HepG2 (cell line): ENCODE measurements at regions not wholly inside any gene's neighbourhood (a gene's known extent, or its start where the extent isn't known, plus 50 kb on each side); places are given as distances from the start of the nearest gene placed in this dataset.

Source experiments
- ATAC-seq: fragments of 200-7000 bp; cut with Tn5 transposase; 3 replicates; pipeline ENCODE4 v1.9.1; 2020; ENCODE audit warnings: mild to moderate bottlenecking, moderate library complexity
- BruUV-seq: library from RNA; stranded (reverse); fragments of 400-500 nt; replicated peaks from 2 replicates; lab custom pipeline; 2021; lab: Mats Ljungman, UMichigan
- CTCF ChIA-PET: fragments of 300-600 bp; formaldehyde crosslinking; extraction: SDS; loops from one replicate; lab custom pipeline; 2021; ENCODE audit warnings: low total read pairs, inconsistent platforms, low intra/inter-chr PET ratio; lab: Yijun Ruan, JAX
- POLR2A ChIA-PET: fragments of 350-600 bp; sonication (Branson Sonifier 250); formaldehyde crosslinking; loops from one replicate; lab custom pipeline; 2020; ENCODE audit warnings: antibody characterized with exemption, inconsistent platforms; lab: Yijun Ruan, JAX
- DNase-seq: peaks from one replicate; pipeline ENCODE4 v3.0.0-alpha.2; 2015; ENCODE audit warnings: low spot score
- FAIRE-seq: peaks from 3 replicates; lab custom pipeline; 2011; peaks lifted over from hg19 to GRCh38; lab: Jason Lieb, UNC
- H2AFZ ChIP-seq: one replicate; pipeline ENCODE4 v1.6.1; 2011; ENCODE audit warnings: low read length, inconsistent platforms
- H3K27ac ChIP-seq: fragments of 300-600 bp; 3 replicates; pipeline ENCODE4 v1.8.0; 2011; ENCODE audit warnings: mixed run types, mild to moderate bottlenecking, mixed read lengths, low read length, inconsistent platforms; ENCODE audit not compliant: insufficient read depth; ENCODE audit errors: extremely low read length
- H3K27me3 ChIP-seq, 2 experiments: fragments of 200-600 bp in 1 of 2; 2 replicates in 1 of 2; 3 replicates in 1 of 2; pipeline versions ENCODE4 v1.6.0 to v1.8.0; 2011; ENCODE audit warnings: low read length in 2 of 2, mild to moderate bottlenecking in 2 of 2, moderate library complexity in 2 of 2, inconsistent platforms in 1 of 2; ENCODE audit not compliant: insufficient read depth in 2 of 2, control insufficient read depth in 1 of 2
- H3K36me3 ChIP-seq, 2 experiments: fragments of 200-600 bp in 1 of 2; replicated peaks in 1 of 2; 2 replicates in 1 of 2; 3 replicates in 1 of 2; pipeline versions ENCODE4 v1.5.1 to v1.8.0; 2011; ENCODE audit warnings: low read length in 2 of 2, inconsistent platforms in 1 of 2; ENCODE audit not compliant: insufficient read depth in 2 of 2, control insufficient read depth in 1 of 2
- H3K4me1 ChIP-seq: 2 replicates; pipeline ENCODE4 v1.5.1; 2012; ENCODE audit warnings: low read length, inconsistent platforms; ENCODE audit not compliant: insufficient read depth
- H3K4me2 ChIP-seq: 2 replicates; pipeline ENCODE4 v1.6.0; 2011; ENCODE audit warnings: low read depth, low read length, inconsistent platforms
- H3K4me3 ChIP-seq, 3 experiments: fragments of 200-600 bp in 1 of 3; sonication (generic), shearing (Covaris generic) in 1 of 3; replicated peaks in 1 of 3; 2 replicates each; pipeline ENCODE4 v1.5.1; 2011 to 2016; ENCODE audit warnings: low read length in 3 of 3, inconsistent platforms in 2 of 3, low read depth in 2 of 3, mild to moderate bottlenecking in 2 of 3, control low read depth in 1 of 3, mixed read lengths in 1 of 3; ENCODE audit not compliant: insufficient read depth in 1 of 3
- H3K79me2 ChIP-seq: one replicate; pipeline ENCODE4 v1.6.1; 2011; ENCODE audit warnings: low read length, inconsistent platforms; ENCODE audit not compliant: insufficient read depth
- H3K9ac ChIP-seq: 2 replicates; pipeline ENCODE4 v1.6.0; 2011; ENCODE audit warnings: mild to moderate bottlenecking, low read depth, low read length, inconsistent platforms; ENCODE audit not compliant: insufficient read depth
- H3K9me3 ChIP-seq: 2 replicates; pipeline ENCODE4 v1.5.1; 2012; ENCODE audit warnings: mild to moderate bottlenecking, low read length
- H4K20me1 ChIP-seq: 2 replicates; pipeline ENCODE4 v1.6.0; 2011; ENCODE audit warnings: inconsistent platforms, mild to moderate bottlenecking, low read length, moderate library complexity; ENCODE audit not compliant: insufficient read depth
- GPN1 ChIP-seq: sonication (generic); formaldehyde crosslinking; IDR thresholded peaks from 2 replicates; pipeline ENCODE4 v1.5.1; 2020; ENCODE audit warnings: missing genetic modification reagents, borderline replicate concordance
- NBN ChIP-seq: fragments of 450-650 bp; conservative IDR thresholded peaks from 2 replicates; pipeline ENCODE4 v1.6.1; 2017
- NCOA5 ChIP-seq: sonication (generic); formaldehyde crosslinking; IDR thresholded peaks from 2 replicates; pipeline ENCODE4 v1.4.0; 2020; ENCODE audit warnings: missing genetic modification reagents
- NFYC ChIP-seq: IDR thresholded peaks from 2 replicates; pipeline ENCODE4 v1.6.1; 2016; ENCODE audit warnings: missing genetic modification reagents, missing compliant biosample characterization
- NKX3-1 ChIP-seq: sonication (generic); formaldehyde crosslinking; IDR thresholded peaks from 2 replicates; pipeline ENCODE4 v1.5.0; 2020; ENCODE audit warnings: missing genetic modification reagents
- RBAK ChIP-seq: sonication (generic); formaldehyde crosslinking; IDR thresholded peaks from 2 replicates; pipeline ENCODE4 v1.5.1; 2020; ENCODE audit warnings: mild to moderate bottlenecking, missing genetic modification reagents
- RXRA ChIP-seq: sonication (generic); formaldehyde crosslinking; IDR thresholded peaks from 2 replicates; pipeline ENCODE4 v1.5.1; 2020; ENCODE audit warnings: missing genetic modification reagents
- ZMYM4 ChIP-seq: sonication (generic); formaldehyde crosslinking; IDR thresholded peaks from 2 replicates; pipeline ENCODE4 v1.8.1; 2023; ENCODE audit warnings: mild to moderate bottlenecking, missing genetic modification reagents
- ZNF121 ChIP-seq: sonication (generic); formaldehyde crosslinking; IDR thresholded peaks from 2 replicates; pipeline ENCODE4 v1.5.0; 2020; ENCODE audit warnings: mild to moderate bottlenecking, missing genetic modification reagents
- ZNF20 ChIP-seq: sonication (generic); formaldehyde crosslinking; IDR thresholded peaks from 2 replicates; pipeline ENCODE4 v1.4.0; 2020; ENCODE audit warnings: mild to moderate bottlenecking, moderate library complexity, missing genetic modification reagents
- ZNF34 ChIP-seq: sonication (generic); formaldehyde crosslinking; IDR thresholded peaks from 2 replicates; pipeline ENCODE4 v1.4.0; 2020; ENCODE audit warnings: mild to moderate bottlenecking, missing genetic modification reagents, borderline replicate concordance
- ZNF766 ChIP-seq: sonication (generic); formaldehyde crosslinking; IDR thresholded peaks from 2 replicates; pipeline ENCODE4 v1.5.0; 2020; ENCODE audit warnings: missing genetic modification reagents, borderline replicate concordance
- ZSCAN21 ChIP-seq: sonication (generic); formaldehyde crosslinking; IDR thresholded peaks from 2 replicates; pipeline ENCODE4 v1.8.0; 2022; ENCODE audit warnings: mild to moderate bottlenecking, missing genetic modification reagents, moderate library complexity, borderline replicate concordance
- WGBS: methylation state at CpG from one replicate; pipeline ENCODE4 v1.1.6; 2017; ENCODE audit warnings: low lambda C conversion rate; 5-methylcytosine and 5-hydroxymethylcytosine counted together
- in situ Hi-C: cut with HindIII; loops from 2 replicates; pipeline ENCODE4 v1.10.0; 2017; ENCODE audit warnings: low pct_unique_long_range_greater_than_20kb; ENCODE audit not compliant: extremely low pct_ligation_motif_present
- intact Hi-C: fragments of 100-400 bp; cut with micrococcal nuclease; formaldehyde crosslinking; loops from one replicate; pipeline ENCODE4 v1.10.0; 2022; ENCODE audit not compliant: unreplicated experiment
- TF ChIP-seq, protein P1 (sequence below), 2 experiments: sonication (generic) in 1 of 2; formaldehyde crosslinking in 1 of 2; IDR thresholded peaks; 2 replicates each; pipeline versions ENCODE4 v1.4.0 to v1.6.1; 2016 to 2020; ENCODE audit warnings: borderline replicate concordance in 1 of 2, low read depth in 1 of 2, mild to moderate bottlenecking in 1 of 2, missing genetic modification reagents in 1 of 2
- TF ChIP-seq, protein P2 (sequence below): sonication (generic); formaldehyde crosslinking; IDR thresholded peaks from 2 replicates; pipeline ENCODE4 v1.4.0; 2020; ENCODE audit warnings: missing genetic modification reagents, mild to moderate bottlenecking, borderline replicate concordance
- TF ChIP-seq, protein P3 (sequence below): sonication (generic); formaldehyde crosslinking; IDR thresholded peaks from 2 replicates; pipeline ENCODE4 v1.5.0; 2020; ENCODE audit warnings: missing genetic modification reagents

DNA sequence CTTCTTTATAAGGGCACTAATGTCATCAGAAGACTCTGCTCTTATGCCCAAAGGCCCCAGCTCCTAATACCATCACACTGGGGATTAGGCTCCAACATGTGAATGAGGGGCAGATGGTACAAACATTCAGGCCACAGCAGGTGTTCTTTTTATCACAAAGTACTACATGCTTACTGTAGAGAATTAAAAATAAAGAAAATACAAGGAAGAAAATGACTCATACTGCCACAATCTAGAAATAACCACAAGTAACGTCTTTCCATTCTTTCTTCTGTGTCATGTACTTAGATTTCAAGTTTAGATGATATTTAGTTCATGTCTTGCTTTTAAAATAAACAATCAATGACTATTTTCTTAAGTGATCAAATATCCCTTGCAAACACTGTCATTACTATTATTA lies 100.3 kb upstream of the NEDD4L start (continued):
- TF ChIP-seq, protein P1, sequence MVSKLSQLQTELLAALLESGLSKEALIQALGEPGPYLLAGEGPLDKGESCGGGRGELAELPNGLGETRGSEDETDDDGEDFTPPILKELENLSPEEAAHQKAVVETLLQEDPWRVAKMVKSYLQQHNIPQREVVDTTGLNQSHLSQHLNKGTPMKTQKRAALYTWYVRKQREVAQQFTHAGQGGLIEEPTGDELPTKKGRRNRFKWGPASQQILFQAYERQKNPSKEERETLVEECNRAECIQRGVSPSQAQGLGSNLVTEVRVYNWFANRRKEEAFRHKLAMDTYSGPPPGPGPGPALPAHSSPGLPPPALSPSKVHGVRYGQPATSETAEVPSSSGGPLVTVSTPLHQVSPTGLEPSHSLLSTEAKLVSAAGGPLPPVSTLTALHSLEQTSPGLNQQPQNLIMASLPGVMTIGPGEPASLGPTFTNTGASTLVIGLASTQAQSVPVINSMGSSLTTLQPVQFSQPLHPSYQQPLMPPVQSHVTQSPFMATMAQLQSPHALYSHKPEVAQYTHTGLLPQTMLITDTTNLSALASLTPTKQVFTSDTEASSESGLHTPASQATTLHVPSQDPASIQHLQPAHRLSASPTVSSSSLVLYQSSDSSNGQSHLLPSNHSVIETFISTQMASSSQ (IDR thresholded peaks at IDR 0.05; ENCODE audit: low read depth), result no peak
- TF ChIP-seq, protein P1 (CRISPR knock-in tag; IDR thresholded peaks at IDR 0.05; ENCODE audit: borderline replicate concordance), result no peak
- TF ChIP-seq, all 625 proteins: peak for 0

DNA sequence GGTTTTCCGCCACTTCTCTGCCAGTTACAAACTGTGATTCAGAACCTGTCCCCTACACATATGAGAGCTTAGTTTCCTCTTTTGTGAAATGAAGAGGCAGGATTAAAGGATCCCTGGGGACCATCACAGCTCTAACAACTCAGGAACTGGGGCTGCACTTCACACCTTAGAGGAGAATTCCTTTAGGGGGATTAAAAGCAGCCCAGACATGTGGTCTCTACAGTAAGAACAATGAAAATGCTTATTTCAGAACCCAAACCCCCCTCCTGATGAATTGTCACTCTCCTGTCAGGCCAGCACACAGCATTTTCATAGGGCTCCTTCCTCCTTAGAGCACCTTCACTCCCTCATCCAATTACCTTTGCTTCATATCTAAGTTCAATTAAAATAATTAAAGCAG lies 101.5 kb upstream of the NEDD4L start:
- CTCF ChIA-PET, result no interaction called here
- no peak for FAIRE-seq
- H3K4me2 ChIP-seq, result no peak overlapping the region
- TF ChIP-seq ZNF121 (no peak), NKX3-1 (CRISPR knock-in tag) (no peak), NBN (no peak), GPN1 (CRISPR knock-in tag) (no peak), ZNF34 (CRISPR knock-in tag) (no peak), ZNF20 (CRISPR knock-in tag) (no peak), NFYC (CRISPR knock-in tag) (no peak), ZSCAN21 (no peak), RXRA (CRISPR knock-in tag) (no peak), RBAK (no peak), ZMYM4 (CRISPR knock-in tag) (no peak), NCOA5 (CRISPR knock-in tag) (no peak), ZNF766 (CRISPR knock-in tag) (no peak)
- TF ChIP-seq, protein P2, sequence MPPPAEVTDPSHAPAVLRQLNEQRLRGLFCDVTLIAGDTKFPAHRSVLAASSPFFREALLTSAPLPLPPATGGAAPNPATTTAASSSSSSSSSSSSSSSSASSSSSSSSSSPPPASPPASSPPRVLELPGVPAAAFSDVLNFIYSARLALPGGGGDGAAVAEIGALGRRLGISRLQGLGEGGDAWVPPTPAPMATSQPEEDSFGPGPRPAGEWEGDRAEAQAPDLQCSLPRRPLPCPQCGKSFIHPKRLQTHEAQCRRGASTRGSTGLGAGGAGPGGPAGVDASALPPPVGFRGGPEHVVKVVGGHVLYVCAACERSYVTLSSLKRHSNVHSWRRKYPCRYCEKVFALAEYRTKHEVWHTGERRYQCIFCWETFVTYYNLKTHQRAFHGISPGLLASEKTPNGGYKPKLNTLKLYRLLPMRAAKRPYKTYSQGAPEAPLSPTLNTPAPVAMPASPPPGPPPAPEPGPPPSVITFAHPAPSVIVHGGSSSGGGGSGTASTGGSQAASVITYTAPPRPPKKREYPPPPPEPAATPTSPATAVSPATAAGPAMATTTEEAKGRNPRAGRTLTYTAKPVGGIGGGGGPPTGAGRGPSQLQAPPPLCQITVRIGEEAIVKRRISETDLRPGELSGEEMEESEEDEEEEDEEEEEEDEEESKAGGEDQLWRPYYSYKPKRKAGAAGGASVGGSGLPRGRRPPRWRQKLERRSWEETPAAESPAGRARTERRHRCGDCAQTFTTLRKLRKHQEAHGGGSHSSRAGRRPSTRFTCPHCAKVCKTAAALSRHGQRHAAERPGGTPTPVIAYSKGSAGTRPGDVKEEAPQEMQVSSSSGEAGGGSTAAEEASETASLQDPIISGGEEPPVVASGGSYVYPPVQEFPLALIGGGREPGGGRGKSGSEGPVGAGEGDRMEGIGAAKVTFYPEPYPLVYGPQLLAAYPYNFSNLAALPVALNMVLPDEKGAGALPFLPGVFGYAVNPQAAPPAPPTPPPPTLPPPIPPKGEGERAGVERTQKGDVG (CRISPR knock-in tag), result no peak
- TF ChIP-seq, protein P3, sequence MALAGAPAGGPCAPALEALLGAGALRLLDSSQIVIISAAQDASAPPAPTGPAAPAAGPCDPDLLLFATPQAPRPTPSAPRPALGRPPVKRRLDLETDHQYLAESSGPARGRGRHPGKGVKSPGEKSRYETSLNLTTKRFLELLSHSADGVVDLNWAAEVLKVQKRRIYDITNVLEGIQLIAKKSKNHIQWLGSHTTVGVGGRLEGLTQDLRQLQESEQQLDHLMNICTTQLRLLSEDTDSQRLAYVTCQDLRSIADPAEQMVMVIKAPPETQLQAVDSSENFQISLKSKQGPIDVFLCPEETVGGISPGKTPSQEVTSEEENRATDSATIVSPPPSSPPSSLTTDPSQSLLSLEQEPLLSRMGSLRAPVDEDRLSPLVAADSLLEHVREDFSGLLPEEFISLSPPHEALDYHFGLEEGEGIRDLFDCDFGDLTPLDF (CRISPR knock-in tag), result no peak

More for the DNA sequence above, 101.5 kb upstream of the NEDD4L start:
- BruUV-seq, result no TSS peak
- DNase-seq, result no peak
- Histone ChIP-seq H3K36me3 (no peaks in the 10 kb centered on the region), H4K20me1 (no peaks in the 10 kb centered on the region), H3K27me3 (peaks cover 0 to 19% of the 10 kb centered on the region in 2 experiments; a peak in 2 of 5 replicates), H2AFZ (no peak overlapping the region), H3K4me3 (no peak overlapping the region), H3K9me3 (no peaks in the 10 kb centered on the region), H3K27ac (no peak overlapping the region), H3K9ac (no peak overlapping the region), H3K4me1 (no peaks in the 10 kb centered on the region), H3K79me2 (no peaks in the 10 kb centered on the region)
- POLR2A ChIA-PET, result no interaction called here
- in situ Hi-C loops (no loop called here), intact Hi-C loops (no loop called here)
- WGBS, result 86% methylated on average over 1 of the region's 1 CpG
- ATAC-seq, result no peak
